Naive thymus-derived CD8-positive, alpha-beta T cell (primary cell): ENCODE measurements at regions not wholly inside any gene's neighbourhood (a gene's known extent, or its start where the extent isn't known, plus 50 kb on each side); places are given as distances from the start of the nearest gene placed in this dataset.
"Not testable (repeated sequence)": the region's sequence is repeated elsewhere in the genome, so short reads cannot be mapped to it uniquely, and the experiment has no call there.

Experiments
- ATAC-seq, 2 donors: fragments of 150-1000 bp; cut with Tn5 transposase in 1 of 2; sonication (Bioruptor Pico), chemical (Tn5 transposase) in 1 of 2; 1 replicate in 1 of 2; 2 replicates in 1 of 2; pipeline ENCODE4 v1.10.0; 2021; ENCODE audit warnings: mild to moderate bottlenecking in 2 of 2, moderate library complexity in 2 of 2
- POLR2A ChIA-PET: fragments of 350-600 bp; sonication (Branson Sonifier 250); formaldehyde crosslinking; loops from one replicate; lab custom pipeline; 2021; ENCODE audit warnings: antibody characterized with exemption; lab: Charles Lee
- DNase-seq, 10 donors: peaks; one replicate each; pipeline versions ENCODE4 v3.0.0 to v3.0.0-alpha.2; 2020 to 2022
- H3K27ac Mint-ChIP-seq, 10 donors: one replicate each; pipeline ENCODE4 v1.8.0; 2020 to 2022; ENCODE audit warnings: mild to moderate bottlenecking in 10 of 10, mixed read lengths in 10 of 10, moderate library complexity in 4 of 10, inconsistent platforms in 1 of 10
- H3K27me3 Mint-ChIP-seq, 5 donors: one replicate each; pipeline ENCODE4 v1.8.0; 2021 to 2022; ENCODE audit warnings: mixed read lengths in 5 of 5
- H3K36me3 Mint-ChIP-seq, 3 donors: one replicate each; pipeline ENCODE4 v1.8.0; 2020 to 2022; ENCODE audit warnings: mixed read lengths in 3 of 3, mild to moderate bottlenecking in 2 of 3, inconsistent platforms in 1 of 3
- H3K4me1 Mint-ChIP-seq, 4 donors: one replicate each; pipeline ENCODE4 v1.8.0; 2021 to 2022; ENCODE audit warnings: mixed read lengths in 4 of 4
- H3K4me3 Mint-ChIP-seq, 10 donors: one replicate each; pipeline ENCODE4 v1.8.0; 2020 to 2022; ENCODE audit warnings: mild to moderate bottlenecking in 10 of 10, mixed read lengths in 10 of 10, moderate library complexity in 6 of 10, inconsistent platforms in 1 of 10
- H3K9me3 Mint-ChIP-seq, 9 donors: one replicate each; pipeline ENCODE4 v1.8.0; 2020 to 2022; ENCODE audit warnings: mixed read lengths in 9 of 9, mild to moderate bottlenecking in 3 of 9, inconsistent platforms in 1 of 9, moderate library complexity in 1 of 9

DNA sequence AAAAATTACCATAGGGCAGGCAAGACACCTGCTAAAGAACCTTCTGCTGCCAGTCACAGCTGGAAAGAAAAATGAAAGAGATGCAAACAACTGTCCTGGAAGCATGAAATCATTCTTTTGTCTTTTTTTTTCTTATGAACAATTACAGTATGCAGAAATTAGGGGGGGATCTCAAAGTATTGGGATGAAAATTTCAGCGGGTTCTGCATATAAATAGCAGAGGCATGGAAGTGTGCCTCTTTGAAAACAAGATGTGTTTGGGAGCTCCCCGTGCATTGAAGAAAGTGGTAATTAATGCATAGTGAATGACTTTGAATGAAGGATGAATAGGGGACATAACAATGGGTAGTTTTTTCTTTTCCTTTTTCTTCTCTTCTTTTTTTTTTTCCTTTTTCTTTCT, 431.2 kb downstream of the SOX2 start:
- peaks cover 0 to 3% (median 0%) of the 10 kb centered on the region in 5 donors for H3K27me3 Mint-ChIP-seq
- POLR2A ChIA-PET, result no interaction called here
- ATAC-seq (no peak), DNase-seq (no peak)
- H3K27ac Mint-ChIP-seq, result no peak overlapping the region
- H3K4me1 Mint-ChIP-seq, result no peaks in the 10 kb centered on the region
- no peak overlapping the region for H3K4me3 Mint-ChIP-seq
- H3K9me3 Mint-ChIP-seq, result peaks cover 0 to 3% (median 0%) of the 10 kb centered on the region in 9 donors
- no peaks in the 10 kb centered on the region for H3K36me3 Mint-ChIP-seq

- Mint-ChIP-seq H3K9me3 (peaks cover 0 to 3% (median 0%) of the 10 kb centered on the region in 9 donors), H3K36me3 (no peaks in the 10 kb centered on the region), H3K4me3 (no peak overlapping the region), H3K27ac (no peak overlapping the region), H3K27me3 (peaks cover 0 to 3% (median 0%) of the 10 kb centered on the region in 5 donors), H3K4me1 (no peaks in the 10 kb centered on the region)
- ATAC-seq, result no peak
- POLR2A ChIA-PET, result no interaction called here
- DNase-seq, result no peak
Measured at GRCh38 chr3:182143903-182144302, 432.2 kb downstream of the SOX2 start.

- Mint-ChIP-seq H3K36me3 (no peaks in the 10 kb centered on the region), H3K4me1 (no peaks in the 10 kb centered on the region), H3K27me3 (peaks cover 0 to 7% (median 0%) of the 10 kb centered on the region in 5 donors), H3K4me3 (no peak overlapping the region), H3K9me3 (peaks cover 4 to 29% (median 12%) of the 10 kb centered on the region in 9 donors), H3K27ac (no peak overlapping the region)
- ATAC-seq, result no peak
- POLR2A ChIA-PET, result no interaction called here
- DNase-seq, result no peak
Measured at GRCh38 chr3:182148360-182148759, 436.6 kb downstream of the SOX2 start.

DNA sequence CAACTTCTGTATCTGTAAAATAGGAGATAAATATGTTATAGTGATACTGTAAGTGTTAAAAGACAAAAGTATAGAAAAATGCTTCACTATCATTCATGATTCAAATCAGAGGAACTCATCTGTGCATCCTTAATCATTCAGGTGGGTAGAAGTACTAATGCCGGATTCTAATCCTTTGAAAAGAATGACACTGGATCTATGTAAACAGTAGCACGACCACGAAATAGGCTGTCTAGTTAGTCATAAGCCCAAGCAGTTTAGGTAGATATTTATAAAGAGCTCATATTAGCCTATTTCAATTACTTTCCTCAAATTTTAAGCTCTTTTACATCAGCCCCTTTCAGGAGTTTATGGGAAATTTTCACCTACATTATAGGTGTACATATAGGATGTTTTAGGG, 437.9 kb downstream of the SOX2 start:
- H3K4me3 Mint-ChIP-seq, result no peak overlapping the region
- H3K36me3 Mint-ChIP-seq, result no peaks in the 10 kb centered on the region
- DNase-seq, result no peak
- ATAC-seq, result no peak
- H3K4me1 Mint-ChIP-seq, result no peaks in the 10 kb centered on the region
- H3K27me3 Mint-ChIP-seq, result peaks cover 0 to 7% (median 0%) of the 10 kb centered on the region in 5 donors
- H3K9me3 Mint-ChIP-seq, result peaks cover 4 to 37% (median 20%) of the 10 kb centered on the region in 9 donors
- POLR2A ChIA-PET, result no interaction called here
- no peak overlapping the region for H3K27ac Mint-ChIP-seq

DNA sequence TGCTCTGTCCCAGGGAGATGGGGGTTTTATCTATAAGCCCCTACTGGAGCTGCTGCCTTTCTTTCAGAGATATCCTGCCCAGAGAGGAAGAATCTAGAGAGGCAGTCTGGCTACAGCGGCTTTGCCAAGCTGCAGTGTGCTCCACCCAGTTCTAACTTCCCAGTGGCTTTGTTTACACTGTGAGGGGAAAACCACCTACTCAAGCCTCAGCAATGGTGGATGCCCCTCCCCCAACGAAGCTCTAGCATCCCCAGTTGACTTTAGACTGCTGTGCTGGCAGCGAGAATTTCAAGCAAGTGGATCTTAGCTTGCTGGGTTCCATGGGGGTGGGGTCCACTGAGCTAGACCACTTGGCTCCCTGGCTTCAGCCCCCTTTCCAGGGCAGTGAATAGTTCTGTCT, 444.6 kb downstream of the SOX2 start:
- H3K27ac Mint-ChIP-seq, H3K4me3 Mint-ChIP-seq, POLR2A ChIA-PET, H3K36me3 Mint-ChIP-seq, H3K4me1 Mint-ChIP-seq, DNase-seq, H3K27me3 Mint-ChIP-seq, ATAC-seq: not testable (repeated sequence)
- peaks cover 0 to 42% (median 10%) of the 10 kb centered on the region in 9 donors for H3K9me3 Mint-ChIP-seq

- H3K27me3 Mint-ChIP-seq, result no peaks in the 10 kb centered on the region
- H3K4me3 Mint-ChIP-seq, result no peak overlapping the region
- POLR2A ChIA-PET, result no interaction called here
- H3K27ac Mint-ChIP-seq, result no peak overlapping the region
- H3K36me3 Mint-ChIP-seq, result no peaks in the 10 kb centered on the region
- no peak for DNase-seq
- ATAC-seq, result no peak
- H3K9me3 Mint-ChIP-seq, result no peaks in the 10 kb centered on the region
- H3K4me1 Mint-ChIP-seq, result no peaks in the 10 kb centered on the region
Measured at GRCh38 chr3:182165234-182165633, 453.5 kb downstream of the SOX2 start.

- Mint-ChIP-seq H3K27me3 (peaks cover 0 to 2% (median 0%) of the 10 kb centered on the region in 5 donors), H3K4me3 (no peak overlapping the region), H3K36me3 (no peaks in the 10 kb centered on the region), H3K4me1 (no peaks in the 10 kb centered on the region), H3K27ac (no peak overlapping the region), H3K9me3 (peaks cover 0 to 2% (median 0%) of the 10 kb centered on the region in 9 donors)
- ATAC-seq, result no peak
- POLR2A ChIA-PET, result no interaction called here
- DNase-seq, result no peak
Measured at GRCh38 chr3:182172534-182172933, 460.8 kb downstream of the SOX2 start.

- Mint-ChIP-seq H3K27ac (no peak overlapping the region), H3K4me1 (no peaks in the 10 kb centered on the region), H3K27me3 (peaks cover 0 to 3% (median 0%) of the 10 kb centered on the region in 5 donors), H3K9me3 (peaks cover 0 to 5% (median 0%) of the 10 kb centered on the region in 9 donors), H3K36me3 (no peaks in the 10 kb centered on the region), H3K4me3 (no peak overlapping the region)
- ATAC-seq (no peak), DNase-seq (no peak)
- POLR2A ChIA-PET, result no interaction called here
Measured at GRCh38 chr3:182178488-182179200, 466.9 kb downstream of the SOX2 start.

DNA sequence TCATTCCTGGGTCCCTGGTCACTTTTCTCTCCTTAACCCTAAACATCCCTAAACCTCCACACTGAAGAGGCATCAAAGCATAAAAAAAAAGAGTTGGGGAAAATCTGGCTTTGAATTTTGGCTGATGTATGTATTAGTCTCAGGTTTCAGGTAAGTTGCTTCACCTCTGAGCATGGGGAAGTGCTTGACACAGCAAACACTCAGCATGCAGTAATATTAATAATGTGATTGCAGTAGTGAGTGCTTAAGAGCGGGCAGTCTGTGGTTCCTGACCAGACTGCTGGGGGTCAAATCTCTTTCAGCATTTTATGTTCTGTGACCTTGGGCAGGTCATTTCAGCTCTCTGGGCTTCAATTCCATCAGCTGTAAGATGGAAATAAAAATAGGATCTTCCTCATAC, 467.9 kb downstream of the SOX2 start:
- POLR2A ChIA-PET, result no interaction called here
- no peak overlapping the region for H3K4me3 Mint-ChIP-seq
- no peaks in the 10 kb centered on the region for H3K4me1 Mint-ChIP-seq
- no peaks in the 10 kb centered on the region for H3K36me3 Mint-ChIP-seq
- peaks cover 0 to 3% (median 0%) of the 10 kb centered on the region in 5 donors for H3K27me3 Mint-ChIP-seq
- H3K27ac Mint-ChIP-seq, result no peak overlapping the region
- H3K9me3 Mint-ChIP-seq, result peaks cover 0 to 8% (median 0%) of the 10 kb centered on the region in 9 donors
- DNase-seq (no peak), ATAC-seq (no peak)

DNA sequence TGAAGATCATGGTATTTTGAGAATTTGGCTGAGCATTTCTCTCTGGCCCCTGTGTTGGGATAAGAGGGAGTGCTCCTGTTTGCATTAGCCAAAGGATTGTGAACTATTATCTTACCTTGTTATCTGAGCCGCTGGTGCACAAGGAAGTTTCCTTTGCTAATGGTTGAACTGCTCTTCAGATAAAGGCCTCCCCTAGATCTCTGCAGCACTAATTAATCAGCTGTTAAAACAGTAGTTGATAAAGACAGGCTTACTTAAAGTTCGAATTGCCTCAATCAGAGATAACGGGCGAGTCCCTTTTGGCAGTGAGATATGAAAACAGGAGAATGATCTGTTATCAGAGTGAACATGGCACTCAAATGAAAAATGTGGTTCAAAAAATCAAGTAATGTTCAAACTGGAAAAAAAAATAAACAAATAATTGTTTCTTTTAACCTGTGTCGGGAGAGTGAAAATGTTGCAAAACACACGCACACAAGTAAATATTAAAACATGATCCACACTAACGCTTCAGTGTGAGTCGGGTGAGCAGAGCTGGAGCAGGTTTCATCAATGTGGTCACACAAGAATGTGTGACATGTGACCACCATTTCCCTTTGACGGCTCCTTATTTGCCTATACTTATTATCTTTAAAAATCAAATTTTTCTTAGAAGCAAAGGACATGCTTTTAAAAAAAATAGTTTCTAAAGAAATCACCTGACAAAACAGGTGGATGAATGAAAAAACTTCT, 469.1 kb downstream of the SOX2 start:
- Mint-ChIP-seq H3K4me1 (no peaks in the 10 kb centered on the region), H3K27ac (no peak overlapping the region), H3K27me3 (peaks cover 0 to 3% (median 0%) of the 10 kb centered on the region in 5 donors), H3K4me3 (no peak overlapping the region), H3K9me3 (peaks cover 0 to 8% (median 0%) of the 10 kb centered on the region in 9 donors), H3K36me3 (no peaks in the 10 kb centered on the region)
- POLR2A ChIA-PET, result no interaction called here
- ATAC-seq, result no peak
- DNase-seq, result no peak

DNA sequence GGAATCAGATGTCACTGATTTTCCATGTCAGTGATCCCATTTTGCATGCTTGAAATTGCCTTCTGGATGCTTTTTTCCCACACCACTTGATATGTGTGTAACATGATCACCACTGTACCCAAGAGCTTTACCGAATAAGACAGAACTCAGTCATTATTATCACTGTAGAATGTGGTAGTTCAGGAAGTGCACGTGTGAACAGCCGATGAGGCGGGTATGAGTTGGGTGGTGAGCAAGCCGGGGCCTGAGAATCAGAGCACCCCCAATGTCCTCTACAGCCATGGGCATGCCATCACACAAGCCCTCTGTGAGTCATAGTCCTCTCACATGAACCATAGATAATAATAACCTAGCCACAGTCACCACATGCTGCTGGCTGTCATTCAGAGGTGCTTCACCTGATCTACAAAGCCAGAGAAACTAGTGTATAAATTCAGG, 470.8 kb downstream of the SOX2 start:
- ATAC-seq, result no peak
- H3K9me3 Mint-ChIP-seq, result peaks cover 0 to 11% (median 2%) of the 10 kb centered on the region in 9 donors
- no peaks in the 10 kb centered on the region for H3K36me3 Mint-ChIP-seq
- POLR2A ChIA-PET, result no interaction called here
- no peak for DNase-seq
- H3K4me3 Mint-ChIP-seq, result no peak overlapping the region
- H3K4me1 Mint-ChIP-seq, result no peaks in the 10 kb centered on the region
- H3K27me3 Mint-ChIP-seq, result peaks cover 0 to 7% (median 0%) of the 10 kb centered on the region in 5 donors
- no peak overlapping the region for H3K27ac Mint-ChIP-seq

GRCh38 chr3:182183716-182184430, 472.1 kb downstream of the SOX2 start:
- Mint-ChIP-seq H3K36me3 (no peaks in the 10 kb centered on the region), H3K4me3 (no peak overlapping the region), H3K27me3 (peaks cover 0 to 4% (median 0%) of the 10 kb centered on the region in 5 donors), H3K4me1 (no peaks in the 10 kb centered on the region), H3K27ac (no peak overlapping the region), H3K9me3 (peaks cover 0 to 11% (median 3%) of the 10 kb centered on the region in 9 donors)
- ATAC-seq (no peak), DNase-seq (no peak)
- POLR2A ChIA-PET, result no interaction called here

DNA sequence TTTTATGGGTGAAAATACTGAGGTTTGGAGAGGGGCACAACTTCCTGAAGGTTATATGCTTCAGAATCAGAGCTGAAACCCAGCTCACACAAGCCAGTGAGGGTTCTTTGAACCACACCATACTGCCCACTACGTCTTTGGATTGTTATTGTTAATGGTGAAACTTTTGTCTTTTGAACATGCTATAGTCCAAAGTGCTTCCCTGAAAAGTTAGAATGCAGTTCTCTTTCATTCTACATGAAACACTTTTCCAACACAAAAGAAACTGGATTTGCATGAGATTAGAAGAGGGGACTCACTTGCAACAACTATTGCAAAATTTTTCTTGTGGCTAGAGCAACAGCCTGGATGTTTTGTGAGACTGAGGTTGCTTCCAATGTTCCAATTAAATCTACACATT, 473.6 kb downstream of the SOX2 start:
- ATAC-seq (no peak), DNase-seq (no peak)
- Mint-ChIP-seq H3K9me3 (peaks cover 0 to 11% (median 3%) of the 10 kb centered on the region in 9 donors), H3K4me1 (no peaks in the 10 kb centered on the region), H3K4me3 (no peak overlapping the region), H3K27ac (no peak overlapping the region), H3K36me3 (no peaks in the 10 kb centered on the region), H3K27me3 (peaks cover 0 to 4% (median 0%) of the 10 kb centered on the region in 5 donors)
- POLR2A ChIA-PET, result no interaction called here
